ENCODE measurements at regions not wholly inside any gene's neighbourhood (a gene's known extent, or its start where the extent isn't known, plus 50 kb on each side); places are given as distances from the start of the nearest gene placed in this dataset.
"Not testable (repeated sequence)": the region's sequence is repeated elsewhere in the genome, so short reads cannot be mapped to it uniquely, and the experiment has no call there.

GRCh38 chr14:71625175-71625574, 307.1 kb upstream of the RGS6 start:
- no peak for DNase-seq (ENCODE audit: low read depth)
- no peak for TF ChIP-seq CTCF (conservative IDR thresholded peaks at IDR 0.05; ENCODE audit: low read depth, low read length)
- no peak overlapping the region for H3K4me3 ChIP-seq (ENCODE audit: low read length)

- H3K4me3 ChIP-seq (ENCODE audit: low read length): no peak overlapping the region
- no peak for DNase-seq (ENCODE audit: low read depth)
- no peak for TF ChIP-seq CTCF (conservative IDR thresholded peaks at IDR 0.05; ENCODE audit: low read depth, low read length)
Measured at GRCh38 chr14:71625891-71626701, 306.1 kb upstream of the RGS6 start.

- no peak overlapping the region for H3K4me3 ChIP-seq (ENCODE audit: low read length)
- DNase-seq (ENCODE audit: low read depth): no peak
- no peak for TF ChIP-seq CTCF (conservative IDR thresholded peaks at IDR 0.05; ENCODE audit: low read depth, low read length)
Measured at GRCh38 chr14:71628433-71628832, 303.8 kb upstream of the RGS6 start.

GRCh38 chr14:71629250-71629649, 303.0 kb upstream of the RGS6 start:
- H3K4me3 ChIP-seq (ENCODE audit: low read length): no peak overlapping the region
- no peak for DNase-seq (ENCODE audit: low read depth)
- TF ChIP-seq CTCF (conservative IDR thresholded peaks at IDR 0.05; ENCODE audit: low read depth, low read length): no peak

GRCh38 chr14:71629765-71630492, 302.3 kb upstream of the RGS6 start:
- no peak overlapping the region for H3K4me3 ChIP-seq (ENCODE audit: low read length)
- TF ChIP-seq CTCF (conservative IDR thresholded peaks at IDR 0.05; ENCODE audit: low read depth, low read length): no peak
- DNase-seq (ENCODE audit: low read depth): no peak

- not testable (repeated sequence) for DNase-seq (ENCODE audit: low read depth)
Measured at GRCh38 chr14:71631030-71631429, 301.2 kb upstream of the RGS6 start.

GRCh38 chr14:71632440-71632946, 299.7 kb upstream of the RGS6 start:
- no peak overlapping the region for H3K4me3 ChIP-seq (ENCODE audit: low read length)
- no peak for TF ChIP-seq CTCF (conservative IDR thresholded peaks at IDR 0.05; ENCODE audit: low read depth, low read length)
- no peak for DNase-seq (ENCODE audit: low read depth)

More at GRCh38 chr14:71631030-71631429, 301.2 kb upstream of the RGS6 start:
- not testable (repeated sequence) for H3K4me3 ChIP-seq (ENCODE audit: low read length)
